ENCODE measurements at regions not wholly inside any gene's neighbourhood (a gene's known extent, or its start where the extent isn't known, plus 50 kb on each side); places are given as distances from the start of the nearest gene placed in this dataset.

GRCh38 chr5:124605541-124605940, 140.9 kb downstream of the ZNF608 start:
- Histone ChIP-seq H3K4me1 (replicated peaks in 1 of 2; ENCODE audit: control insufficient read depth in 2 of 2, insufficient read depth in 2 of 2, low read length in 2 of 2) (no peaks in the 10 kb centered on the region), H3K27ac (ENCODE audit: extremely low read depth, low read depth, low read length) (no peak overlapping the region), H4K20me1 (replicated peaks; ENCODE audit: control insufficient read depth, insufficient read depth, low read length) (no peaks in the 10 kb centered on the region), H3K4me3 (no peak overlapping the region), H3K9me1 (ENCODE audit: control insufficient read depth, insufficient read depth, low read length) (no peaks in the 10 kb centered on the region), H2AFZ (ENCODE audit: low read depth, low read length) (no peak overlapping the region), H3K9me3 (replicated peaks; ENCODE audit: control insufficient read depth, insufficient read depth, low read depth, low read length) (no peaks in the 10 kb centered on the region), H3K4me2 (ENCODE audit: insufficient read depth, low read length) (no peak overlapping the region), H3K36me3 (ENCODE audit: control insufficient read depth, insufficient read depth, low read length) (no peaks in the 10 kb centered on the region), H3K27me3 (ENCODE audit: control insufficient read depth in 2 of 2, insufficient read depth in 2 of 2, low read length in 2 of 2) (no peaks in the 10 kb centered on the region; a peak in 1 of 5 replicates), H3K79me2 (ENCODE audit: control insufficient read depth, insufficient read depth, low read length) (no peaks in the 10 kb centered on the region), H3K9ac (ENCODE audit: insufficient read depth in 1 of 2, low read depth in 2 of 2, low read length in 2 of 2) (no peak overlapping the region)
- intact Hi-C loops (cut with micrococcal nuclease) (no loop called here), in situ Hi-C loops (cut with MboI) (no loop called here)
- WGBS (ENCODE audit: insufficient coverage, low coverage, missing lambda C conversion rate): 39% methylated on average over 2 of the region's 4 CpGs
- FAIRE-seq: no peak
- BruUV-seq (replicated peaks): no TSS peak
- ATAC-seq: no peak
- DNase-seq (ENCODE audit: extremely low read depth in 1 of 4, low spot score in 3 of 4): no peak
- TF ChIP-seq, protein P1, sequence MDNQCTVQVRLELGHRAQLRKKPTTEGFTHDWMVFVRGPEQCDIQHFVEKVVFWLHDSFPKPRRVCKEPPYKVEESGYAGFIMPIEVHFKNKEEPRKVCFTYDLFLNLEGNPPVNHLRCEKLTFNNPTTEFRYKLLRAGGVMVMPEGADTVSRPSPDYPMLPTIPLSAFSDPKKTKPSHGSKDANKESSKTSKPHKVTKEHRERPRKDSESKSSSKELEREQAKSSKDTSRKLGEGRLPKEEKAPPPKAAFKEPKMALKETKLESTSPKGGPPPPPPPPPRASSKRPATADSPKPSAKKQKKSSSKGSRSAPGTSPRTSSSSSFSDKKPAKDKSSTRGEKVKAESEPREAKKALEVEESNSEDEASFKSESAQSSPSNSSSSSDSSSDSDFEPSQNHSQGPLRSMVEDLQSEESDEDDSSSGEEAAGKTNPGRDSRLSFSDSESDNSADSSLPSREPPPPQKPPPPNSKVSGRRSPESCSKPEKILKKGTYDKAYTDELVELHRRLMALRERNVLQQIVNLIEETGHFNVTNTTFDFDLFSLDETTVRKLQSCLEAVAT (IDR thresholded peaks at IDR 0.05): no peak
- TF ChIP-seq, protein P2, sequence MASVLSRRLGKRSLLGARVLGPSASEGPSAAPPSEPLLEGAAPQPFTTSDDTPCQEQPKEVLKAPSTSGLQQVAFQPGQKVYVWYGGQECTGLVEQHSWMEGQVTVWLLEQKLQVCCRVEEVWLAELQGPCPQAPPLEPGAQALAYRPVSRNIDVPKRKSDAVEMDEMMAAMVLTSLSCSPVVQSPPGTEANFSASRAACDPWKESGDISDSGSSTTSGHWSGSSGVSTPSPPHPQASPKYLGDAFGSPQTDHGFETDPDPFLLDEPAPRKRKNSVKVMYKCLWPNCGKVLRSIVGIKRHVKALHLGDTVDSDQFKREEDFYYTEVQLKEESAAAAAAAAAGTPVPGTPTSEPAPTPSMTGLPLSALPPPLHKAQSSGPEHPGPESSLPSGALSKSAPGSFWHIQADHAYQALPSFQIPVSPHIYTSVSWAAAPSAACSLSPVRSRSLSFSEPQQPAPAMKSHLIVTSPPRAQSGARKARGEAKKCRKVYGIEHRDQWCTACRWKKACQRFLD (CRISPR knock-in tag; IDR thresholded peaks at IDR 0.05): no peak
- no peak for TF ChIP-seq RBM34 (IDR thresholded peaks at IDR 0.05; ENCODE audit: borderline replicate concordance, insufficient read depth, low read length)
- TF ChIP-seq CEBPZ (IDR thresholded peaks at IDR 0.05; ENCODE audit: borderline replicate concordance, low read depth, low read length): no peak
- CTCF ChIA-PET (ENCODE audit: low intra/inter-chr PET ratio): no interaction called here
- POLR2A ChIA-PET: no interaction called here

All from K562 (cell line).